ENCODE measurements at regions not wholly inside any gene's neighbourhood (a gene's known extent, or its start where the extent isn't known, plus 50 kb on each side); places are given as distances from the start of the nearest gene placed in this dataset.

DNA sequence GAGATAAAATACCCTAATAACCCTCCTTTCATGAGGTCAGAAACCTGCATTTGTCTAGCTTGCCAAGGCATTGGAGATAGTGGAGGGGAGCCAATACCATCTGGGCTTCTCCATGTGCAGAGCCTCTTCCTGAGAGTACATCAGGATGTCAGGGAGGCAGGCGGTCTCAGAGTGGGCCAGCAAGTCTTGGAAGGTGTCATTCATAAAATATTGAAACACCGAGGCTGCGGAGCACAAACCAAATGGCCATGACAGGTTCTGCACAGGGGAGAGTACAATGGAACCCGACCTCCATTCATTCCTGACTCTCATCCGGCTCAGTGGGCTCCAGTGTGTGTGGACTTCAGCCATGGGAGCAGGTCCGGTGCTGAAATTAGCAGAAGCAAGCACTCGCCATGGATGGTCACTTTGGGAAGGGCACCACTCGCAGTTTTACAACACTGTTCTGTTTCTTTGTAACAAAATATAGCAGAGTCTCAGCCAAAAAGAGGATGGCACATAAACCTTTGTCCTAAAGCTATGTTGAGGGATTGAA, 446.6 kb downstream of the SIPA1L2 start:
- no peak overlapping the region for H3K4me3 ChIP-seq (ENCODE audit: low read depth, low read length)
- TF ChIP-seq, protein P1, sequence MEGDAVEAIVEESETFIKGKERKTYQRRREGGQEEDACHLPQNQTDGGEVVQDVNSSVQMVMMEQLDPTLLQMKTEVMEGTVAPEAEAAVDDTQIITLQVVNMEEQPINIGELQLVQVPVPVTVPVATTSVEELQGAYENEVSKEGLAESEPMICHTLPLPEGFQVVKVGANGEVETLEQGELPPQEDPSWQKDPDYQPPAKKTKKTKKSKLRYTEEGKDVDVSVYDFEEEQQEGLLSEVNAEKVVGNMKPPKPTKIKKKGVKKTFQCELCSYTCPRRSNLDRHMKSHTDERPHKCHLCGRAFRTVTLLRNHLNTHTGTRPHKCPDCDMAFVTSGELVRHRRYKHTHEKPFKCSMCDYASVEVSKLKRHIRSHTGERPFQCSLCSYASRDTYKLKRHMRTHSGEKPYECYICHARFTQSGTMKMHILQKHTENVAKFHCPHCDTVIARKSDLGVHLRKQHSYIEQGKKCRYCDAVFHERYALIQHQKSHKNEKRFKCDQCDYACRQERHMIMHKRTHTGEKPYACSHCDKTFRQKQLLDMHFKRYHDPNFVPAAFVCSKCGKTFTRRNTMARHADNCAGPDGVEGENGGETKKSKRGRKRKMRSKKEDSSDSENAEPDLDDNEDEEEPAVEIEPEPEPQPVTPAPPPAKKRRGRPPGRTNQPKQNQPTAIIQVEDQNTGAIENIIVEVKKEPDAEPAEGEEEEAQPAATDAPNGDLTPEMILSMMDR (IDR thresholded peaks at IDR 0.05; ENCODE audit: insufficient read depth, low read depth, low read length) = no peak
- DNase-seq (ENCODE audit: low read depth) = no peak

DNA sequence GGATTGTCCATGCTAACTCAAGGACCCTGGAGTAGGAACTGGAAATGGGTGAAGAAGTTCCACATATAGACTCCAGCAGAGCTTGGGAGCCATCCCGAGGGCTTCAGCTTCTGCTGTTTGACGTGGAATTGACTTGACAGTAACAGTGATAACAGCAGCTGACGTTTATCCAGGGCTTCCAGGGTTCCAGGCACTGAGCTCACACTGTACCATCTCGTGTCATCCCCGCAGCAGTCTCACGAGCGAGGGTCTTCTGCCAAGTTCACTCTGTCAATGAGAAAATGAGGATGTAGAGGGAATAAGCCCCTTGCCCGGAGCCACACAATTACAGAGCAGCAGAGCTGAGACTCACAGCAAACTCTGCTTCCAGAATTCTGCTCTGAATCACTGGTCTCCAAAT, 447.7 kb downstream of the SIPA1L2 start:
- H3K4me3 ChIP-seq (ENCODE audit: low read depth, low read length) = no peak overlapping the region
- no peak for DNase-seq (ENCODE audit: low read depth)
- TF ChIP-seq, protein P1 (IDR thresholded peaks at IDR 0.05; ENCODE audit: insufficient read depth, low read depth, low read length) = no peak

DNA sequence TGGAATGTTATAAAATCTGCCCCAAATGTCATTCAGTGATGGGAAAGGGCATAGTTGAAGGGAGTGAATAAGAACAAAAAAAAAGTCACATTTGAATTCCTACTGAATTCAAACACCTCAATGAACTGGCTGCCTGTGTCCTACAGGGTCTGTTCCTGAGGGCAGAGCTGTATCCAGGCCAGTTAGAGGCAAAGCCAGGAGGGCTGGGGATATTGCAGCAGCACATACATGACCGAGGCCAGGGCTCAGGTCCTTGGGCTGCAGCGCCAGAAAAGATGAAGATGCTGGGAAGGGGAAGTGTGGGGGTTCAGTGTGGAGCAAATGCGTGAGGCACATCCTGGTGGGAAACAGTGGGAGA, 449.2 kb downstream of the SIPA1L2 start:
- TF ChIP-seq, protein P1 (IDR thresholded peaks at IDR 0.05; ENCODE audit: insufficient read depth, low read depth, low read length) = no peak
- DNase-seq (ENCODE audit: low read depth) = no peak
- H3K4me3 ChIP-seq (ENCODE audit: low read depth, low read length) = no peak overlapping the region

DNA sequence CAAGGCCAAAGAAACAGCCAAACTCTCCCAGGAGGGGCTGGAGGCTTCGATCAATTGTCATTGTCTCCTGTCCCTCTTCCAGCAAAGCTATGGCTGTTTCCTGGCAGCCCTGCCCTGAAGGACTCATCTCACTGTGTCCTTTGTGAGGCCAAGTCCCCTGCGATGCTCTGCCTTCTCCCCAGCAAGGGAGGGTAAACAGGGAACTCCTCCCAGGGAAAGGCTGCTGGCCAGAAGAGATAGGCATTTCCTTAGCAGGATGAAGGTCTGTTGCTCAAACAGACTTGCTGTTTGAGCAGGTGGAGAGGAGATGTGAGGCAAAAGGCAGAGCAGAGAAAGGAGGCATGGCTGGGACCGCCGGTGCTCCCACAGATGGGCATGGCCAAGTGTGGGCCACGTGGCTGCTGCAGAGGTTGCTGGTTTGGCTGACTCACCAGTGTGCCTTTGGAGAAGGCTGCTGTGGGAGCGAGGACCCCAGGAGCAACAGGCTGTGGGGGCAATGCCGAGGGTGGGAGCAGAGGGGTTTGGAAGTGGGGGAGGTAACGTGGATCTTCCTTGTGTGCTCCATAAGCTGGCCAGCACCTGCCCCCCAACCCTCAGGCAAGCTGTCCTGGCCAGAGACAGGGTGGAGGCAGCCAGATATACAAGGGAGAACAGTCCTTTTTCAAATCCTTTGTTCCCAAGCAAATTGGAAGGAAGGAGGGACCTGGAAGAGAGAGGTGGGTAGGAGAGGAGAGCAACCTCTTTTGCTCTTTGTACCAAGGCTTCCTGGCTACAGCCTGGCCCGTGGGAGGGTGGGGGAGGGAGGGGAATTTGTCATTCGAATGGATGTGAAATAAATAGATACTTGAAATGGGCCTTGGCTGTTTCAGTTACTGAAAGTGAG, 449.8 kb downstream of the SIPA1L2 start:
- TF ChIP-seq, protein P1 (IDR thresholded peaks at IDR 0.05; ENCODE audit: insufficient read depth, low read depth, low read length) = no peak
- DNase-seq (ENCODE audit: low read depth) = no peak
- H3K4me3 ChIP-seq (ENCODE audit: low read depth, low read length) = no peak overlapping the region

DNA sequence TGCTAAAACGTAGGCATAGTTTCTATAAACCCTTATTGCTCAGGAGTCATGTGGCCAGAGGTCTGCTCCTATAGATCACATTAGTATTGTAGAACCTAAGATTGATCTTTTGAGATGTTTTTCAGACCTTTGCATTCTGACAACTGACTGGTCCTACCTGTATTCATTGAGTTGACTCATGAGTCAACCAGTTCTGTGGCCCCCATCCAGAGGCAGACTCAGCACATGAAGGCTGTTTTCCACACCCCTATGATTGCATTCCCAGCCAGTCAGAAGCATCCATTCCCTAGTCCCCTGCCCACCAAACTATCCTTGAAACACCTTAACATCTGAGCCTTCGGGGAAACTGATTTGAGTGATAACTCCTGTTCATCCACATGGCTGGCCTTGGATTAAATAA, 451.7 kb downstream of the SIPA1L2 start:
- no peak for DNase-seq (ENCODE audit: low read depth)
- TF ChIP-seq, protein P1 (IDR thresholded peaks at IDR 0.05; ENCODE audit: insufficient read depth, low read depth, low read length) = no peak
- H3K4me3 ChIP-seq (ENCODE audit: low read depth, low read length) = no peak overlapping the region

DNA sequence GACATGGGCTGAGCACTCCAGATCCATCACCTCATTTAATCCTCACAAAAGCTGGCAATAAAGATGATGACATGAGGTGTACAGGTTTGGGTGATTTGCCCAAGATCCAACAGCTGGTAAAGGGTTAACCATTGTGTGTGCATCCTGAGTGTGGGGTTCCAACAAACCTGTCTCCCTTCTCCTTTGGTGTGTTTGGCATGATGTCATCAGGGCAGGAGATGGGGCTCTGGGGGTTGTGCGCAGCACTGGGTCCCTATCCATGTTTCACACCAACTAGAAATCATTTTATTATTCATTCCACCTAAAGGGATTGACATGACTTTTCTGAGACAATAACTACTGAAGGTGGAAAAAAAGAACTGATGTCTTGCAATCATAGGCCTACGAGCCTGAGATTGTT, 452.5 kb downstream of the SIPA1L2 start:
- DNase-seq (ENCODE audit: low read depth) = no peak
- TF ChIP-seq, protein P1 (IDR thresholded peaks at IDR 0.05; ENCODE audit: insufficient read depth, low read depth, low read length) = no peak
- no peak overlapping the region for H3K4me3 ChIP-seq (ENCODE audit: low read depth, low read length)
